Neural crest cell (in vitro differentiated cells): ENCODE measurements at regions not wholly inside any gene's neighbourhood (a gene's known extent, or its start where the extent isn't known, plus 50 kb on each side); places are given as distances from the start of the nearest gene placed in this dataset.

Experiments used
- DNase-seq: peaks from one replicate; pipeline ENCODE4 v3.0.0; 2021; ENCODE audit warnings: low read depth, mixed read lengths, low spot score
- H3K27ac Mint-ChIP-seq: one replicate; pipeline ENCODE4 v1.8.0; 2021; ENCODE audit warnings: mild to moderate bottlenecking, mixed read lengths; ENCODE audit not compliant: unreplicated experiment
- H3K27me3 Mint-ChIP-seq: 2 replicates; pipeline ENCODE4 v1.8.0; 2021; ENCODE audit warnings: low read depth, mild to moderate bottlenecking, mixed read lengths
- H3K36me3 Mint-ChIP-seq: 2 replicates; pipeline ENCODE4 v1.8.0; 2021; ENCODE audit warnings: low read depth, mild to moderate bottlenecking, mixed read lengths
- H3K4me1 Mint-ChIP-seq: 2 replicates; pipeline ENCODE4 v1.8.0; 2021; ENCODE audit warnings: mixed read lengths
- H3K4me3 Mint-ChIP-seq: one replicate; pipeline ENCODE4 v1.8.0; 2021; ENCODE audit warnings: mild to moderate bottlenecking, mixed read lengths
- H3K9me3 Mint-ChIP-seq: 2 replicates; pipeline ENCODE4 v1.8.0; 2021; ENCODE audit warnings: mixed read lengths
- CTCF ChIP-seq: fragments of 200-600 bp; sonication (generic); conservative IDR thresholded peaks from 2 replicates; pipeline ENCODE4 v1.5.0; 2021; ENCODE audit warnings: antibody characterized with exemption, mild to moderate bottlenecking

- no peak overlapping the region for H3K27ac Mint-ChIP-seq
- no peak for TF ChIP-seq CTCF
- H3K4me3 Mint-ChIP-seq = no peak overlapping the region
- H3K9me3 Mint-ChIP-seq = peaks cover 13% of the 10 kb centered on the region
- H3K27me3 Mint-ChIP-seq = no peaks in the 10 kb centered on the region
- no peaks in the 10 kb centered on the region for H3K4me1 Mint-ChIP-seq
- DNase-seq = no peak
- H3K36me3 Mint-ChIP-seq = peaks cover 9% of the 10 kb centered on the region
Measured at GRCh38 chr3:109851854-109852253, 514.5 kb upstream of the DPPA4 start.

DNA sequence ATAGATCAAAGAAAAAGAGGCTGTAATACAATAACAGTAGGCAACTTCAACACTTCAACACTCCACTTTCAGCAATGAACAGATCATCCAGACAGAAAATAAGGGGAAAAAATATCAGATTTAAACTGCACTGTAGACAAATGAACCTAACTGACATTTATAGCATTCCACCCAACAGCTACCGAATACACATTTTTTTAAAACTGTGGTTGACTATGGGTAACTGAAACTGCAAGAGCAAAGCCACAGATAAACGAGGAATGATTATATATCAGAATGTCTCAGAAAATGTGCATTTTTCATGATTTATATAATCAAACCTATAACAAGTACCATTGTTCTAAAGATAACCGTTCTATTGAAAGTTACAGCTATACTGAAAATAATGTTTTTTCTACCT is 514.9 kb upstream of the DPPA4 start:
- Mint-ChIP-seq H3K4me3 (no peak overlapping the region), H3K9me3 (peaks cover 13% of the 10 kb centered on the region), H3K27ac (no peak overlapping the region), H3K4me1 (no peaks in the 10 kb centered on the region), H3K36me3 (peaks cover 9% of the 10 kb centered on the region), H3K27me3 (no peaks in the 10 kb centered on the region)
- no peak for DNase-seq
- TF ChIP-seq CTCF = no peak

- no peak overlapping the region for H3K27ac Mint-ChIP-seq
- no peaks in the 10 kb centered on the region for H3K27me3 Mint-ChIP-seq
- H3K4me3 Mint-ChIP-seq = no peak overlapping the region
- no peak for TF ChIP-seq CTCF
- DNase-seq = no peak
- peaks cover 9% of the 10 kb centered on the region for H3K36me3 Mint-ChIP-seq
- H3K9me3 Mint-ChIP-seq = peaks cover 13% of the 10 kb centered on the region
- no peaks in the 10 kb centered on the region for H3K4me1 Mint-ChIP-seq
Measured at GRCh38 chr3:109853077-109853731, 515.9 kb upstream of the DPPA4 start.

- TF ChIP-seq CTCF = no peak
- H3K36me3 Mint-ChIP-seq = peaks cover 2% of the 10 kb centered on the region
- H3K27me3 Mint-ChIP-seq = no peaks in the 10 kb centered on the region
- H3K27ac Mint-ChIP-seq = no peak overlapping the region
- no peak overlapping the region for H3K4me3 Mint-ChIP-seq
- no peak for DNase-seq
- peaks cover 2% of the 10 kb centered on the region for H3K9me3 Mint-ChIP-seq
- H3K4me1 Mint-ChIP-seq = no peaks in the 10 kb centered on the region
Measured at GRCh38 chr3:109863701-109864100, 526.4 kb upstream of the DPPA4 start.

DNA sequence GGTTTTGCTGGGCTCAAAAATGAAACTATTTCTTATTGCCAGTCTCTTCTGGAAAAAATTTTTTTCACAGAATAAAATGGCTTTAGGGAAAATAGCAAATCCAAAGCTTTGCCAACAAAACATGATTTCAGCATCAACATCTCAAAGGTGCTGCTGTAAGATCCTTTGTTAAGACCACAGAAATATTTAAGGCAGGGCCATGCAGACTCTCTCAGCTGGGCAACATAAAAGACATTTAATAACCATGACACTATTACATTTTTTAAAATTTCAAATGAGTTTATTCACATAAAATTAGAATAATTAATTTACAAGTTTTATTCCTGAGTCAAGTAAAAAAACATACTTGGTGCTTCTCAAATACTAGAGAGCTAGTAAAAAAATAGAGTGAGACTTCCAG is 527.1 kb upstream of the DPPA4 start:
- Mint-ChIP-seq H3K27ac (no peak overlapping the region), H3K4me1 (no peaks in the 10 kb centered on the region), H3K27me3 (no peaks in the 10 kb centered on the region), H3K4me3 (no peak overlapping the region), H3K36me3 (peaks cover 2% of the 10 kb centered on the region), H3K9me3 (peaks cover 2% of the 10 kb centered on the region)
- no peak for TF ChIP-seq CTCF
- DNase-seq = no peak
